ENCODE measurements at regions not wholly inside any gene's neighbourhood (a gene's known extent, or its start where the extent isn't known, plus 50 kb on each side); places are given as distances from the start of the nearest gene placed in this dataset.
A peak's percentile ranks its signal among the peaks of the same experiment; 100 is the strongest.

- H3K27ac ChIP-seq, result no peak overlapping the region
- no peak for DNase-seq (ENCODE audit: low read depth, low spot score)
Measured at GRCh38 chr6:22667855-22668254, 98.5 kb downstream of the HDGFL1 start.

GRCh38 chr6:22668307-22668706, 98.9 kb downstream of the HDGFL1 start:
- DNase-seq (ENCODE audit: low read depth, low spot score), result no peak
- no peak overlapping the region for H3K27ac ChIP-seq

- no peak for DNase-seq (ENCODE audit: low read depth, low spot score)
- no peak overlapping the region for H3K27ac ChIP-seq
Measured at GRCh38 chr6:22668717-22669116, 99.4 kb downstream of the HDGFL1 start.

GRCh38 chr6:22670605-22671004, 101.2 kb downstream of the HDGFL1 start:
- no peak overlapping the region for H3K27ac ChIP-seq
- no peak for DNase-seq (ENCODE audit: low read depth, low spot score)

GRCh38 chr6:22673474-22673873, 104.1 kb downstream of the HDGFL1 start:
- H3K27ac ChIP-seq, result no peak overlapping the region
- DNase-seq (ENCODE audit: low read depth, low spot score), result no peak

GRCh38 chr6:22680950-22681349, 111.6 kb downstream of the HDGFL1 start:
- no peak for DNase-seq (ENCODE audit: low read depth, low spot score)
- H3K27ac ChIP-seq, result no peak overlapping the region

- no peak overlapping the region for H3K27ac ChIP-seq
- no peak for DNase-seq (ENCODE audit: low read depth, low spot score)
Measured at GRCh38 chr6:22681761-22682160, 112.4 kb downstream of the HDGFL1 start.

GRCh38 chr6:22682979-22683378, 113.6 kb downstream of the HDGFL1 start:
- no peak overlapping the region for H3K27ac ChIP-seq
- DNase-seq (ENCODE audit: low read depth, low spot score), result peak; percentile 46

- no peak for DNase-seq (ENCODE audit: low read depth, low spot score)
Measured at GRCh38 chr6:22690446-22690845, 121.1 kb downstream of the HDGFL1 start.

GRCh38 chr6:22694092-22694724, 124.8 kb downstream of the HDGFL1 start:
- no peak for DNase-seq (ENCODE audit: low read depth, low spot score)
- H3K27ac ChIP-seq, result no peak overlapping the region

More at GRCh38 chr6:22690446-22690845, 121.1 kb downstream of the HDGFL1 start:
- no peak overlapping the region for H3K27ac ChIP-seq

GRCh38 chr6:22696481-22696880, 127.1 kb downstream of the HDGFL1 start:
- no peak for DNase-seq (ENCODE audit: low read depth, low spot score)

GRCh38 chr6:22697306-22697705, 127.9 kb downstream of the HDGFL1 start:
- H3K27ac ChIP-seq, result no peak overlapping the region
- no peak for DNase-seq (ENCODE audit: low read depth, low spot score)

More at GRCh38 chr6:22696481-22696880, 127.1 kb downstream of the HDGFL1 start:
- H3K27ac ChIP-seq, result no peak overlapping the region

- no peak for DNase-seq (ENCODE audit: low read depth, low spot score)
- H3K27ac ChIP-seq, result no peak overlapping the region
Measured at GRCh38 chr6:22699151-22699550, 129.8 kb downstream of the HDGFL1 start.

- no peak overlapping the region for H3K27ac ChIP-seq
- DNase-seq (ENCODE audit: low read depth, low spot score), result no peak
Measured at GRCh38 chr6:22706651-22707050, 137.3 kb downstream of the HDGFL1 start.

GRCh38 chr6:22708469-22708868, 139.1 kb downstream of the HDGFL1 start:
- DNase-seq (ENCODE audit: low read depth, low spot score), result no peak
- H3K27ac ChIP-seq, result no peak overlapping the region

GRCh38 chr6:22709803-22710202, 140.4 kb downstream of the HDGFL1 start:
- no peak for DNase-seq (ENCODE audit: low read depth, low spot score)
- H3K27ac ChIP-seq, result no peak overlapping the region

- H3K27ac ChIP-seq, result no peak overlapping the region
- DNase-seq (ENCODE audit: low read depth, low spot score), result no peak
Measured at GRCh38 chr6:22716721-22717120, 147.4 kb downstream of the HDGFL1 start.

GRCh38 chr6:22717915-22718314, 148.5 kb downstream of the HDGFL1 start:
- DNase-seq (ENCODE audit: low read depth, low spot score), result no peak
- no peak overlapping the region for H3K27ac ChIP-seq

- no peak overlapping the region for H3K27ac ChIP-seq
- DNase-seq (ENCODE audit: low read depth, low spot score), result no peak
Measured at GRCh38 chr6:22722913-22723312, 153.5 kb downstream of the HDGFL1 start.

GRCh38 chr6:22726966-22727365, 157.6 kb downstream of the HDGFL1 start:
- H3K27ac ChIP-seq, result no peak overlapping the region
- DNase-seq (ENCODE audit: low read depth, low spot score), result no peak

- H3K27ac ChIP-seq, result no peak overlapping the region
- DNase-seq (ENCODE audit: low read depth, low spot score), result no peak
Measured at GRCh38 chr6:22727710-22728109, 158.3 kb downstream of the HDGFL1 start.

GRCh38 chr6:22732176-22732970, 163.0 kb downstream of the HDGFL1 start:
- H3K27ac ChIP-seq, result no peak overlapping the region
- no peak for DNase-seq (ENCODE audit: low read depth, low spot score)

Measured in epithelial cell of prostate (primary cell).